Loucy (cell line): ENCODE measurements at regions not wholly inside any gene's neighbourhood (a gene's known extent, or its start where the extent isn't known, plus 50 kb on each side); places are given as distances from the start of the nearest gene placed in this dataset.

Experiments used
- CTCF ChIP-seq: fragments of 200-600 bp; sonication (generic); conservative IDR thresholded peaks from 2 replicates; pipeline ENCODE4 v1.5.1; 2014; ENCODE audit warnings: mild to moderate bottlenecking, antibody characterized with exemption, low read length
- EZH2phosphoT487 ChIP-seq: fragments of 200-600 bp; IDR thresholded peaks from 2 replicates; pipeline ENCODE4 v1.6.1; 2018; ENCODE audit warnings: antibody characterized with exemption, mild to moderate bottlenecking, moderate library complexity, borderline replicate concordance

GRCh38 chr2:14194233-14194632, 438.3 kb upstream of the LRATD1 start:
- no peak for TF ChIP-seq CTCF
- TF ChIP-seq EZH2phosphoT487: no peak
